Keratinocyte (primary cell): ENCODE measurements at regions not wholly inside any gene's neighbourhood (a gene's known extent, or its start where the extent isn't known, plus 50 kb on each side); places are given as distances from the start of the nearest gene placed in this dataset.

Experiments
- DNase-seq: peaks from one replicate; pipeline ENCODE4 v3.0.0-alpha.2; 2011; ENCODE audit warnings: low read depth, missing footprints, low spot score
- FAIRE-seq: peaks from 2 replicates; lab custom pipeline; 2011; peaks lifted over from hg19 to GRCh38; lab: Jason Lieb, UNC
- H2AFZ ChIP-seq: 2 replicates; pipeline ENCODE4 v1.6.0; 2012; ENCODE audit warnings: low read length, control low read depth, inconsistent platforms; ENCODE audit not compliant: control insufficient read depth
- H3K27ac ChIP-seq: 2 replicates; pipeline ENCODE4 v1.5.1; 2011; ENCODE audit warnings: low read length; ENCODE audit not compliant: control insufficient read depth, insufficient read depth
- H3K27me3 ChIP-seq: 3 replicates; pipeline ENCODE4 v1.6.0; 2011; ENCODE audit warnings: low read length; ENCODE audit not compliant: control insufficient read depth, insufficient read depth; ENCODE audit errors: extremely low read depth
- H3K36me3 ChIP-seq, 2 experiments: 2 replicates in 1 of 2; 3 replicates in 1 of 2; pipeline ENCODE4 v1.5.1; 2011; ENCODE audit warnings: low read length in 2 of 2, mild to moderate bottlenecking in 1 of 2; ENCODE audit not compliant: control insufficient read depth in 2 of 2, insufficient read depth in 2 of 2; ENCODE audit errors: extremely low read depth in 1 of 2
- H3K4me1 ChIP-seq: 3 replicates; pipeline ENCODE4 v1.5.1; 2011; ENCODE audit warnings: low read length; ENCODE audit not compliant: control insufficient read depth, insufficient read depth; ENCODE audit errors: extremely low read depth
- H3K4me2 ChIP-seq: 3 replicates; pipeline ENCODE4 v1.6.0; 2011; ENCODE audit warnings: low read depth, low read length; ENCODE audit not compliant: control insufficient read depth, insufficient read depth; ENCODE audit errors: extremely low read depth
- H3K4me3 ChIP-seq, 3 experiments: fragments of 200-600 bp in 1 of 3; sonication (generic) in 1 of 3; 2 replicates in 2 of 3; 3 replicates in 1 of 3; pipeline ENCODE4 v1.5.1; 2011 to 2016; ENCODE audit warnings: low read length in 3 of 3, mild to moderate bottlenecking in 3 of 3, control low read depth in 2 of 3, inconsistent platforms in 1 of 3, low read depth in 1 of 3, mixed read lengths in 1 of 3, mixed run types in 1 of 3, moderate library complexity in 1 of 3; ENCODE audit not compliant: control insufficient read depth in 2 of 3, insufficient read depth in 2 of 3; ENCODE audit errors: extremely low read depth in 1 of 3
- H3K79me2 ChIP-seq: 2 replicates; pipeline ENCODE4 v1.6.0; 2012; ENCODE audit warnings: low read length; ENCODE audit not compliant: control insufficient read depth, insufficient read depth
- H3K9ac ChIP-seq: 3 replicates; pipeline ENCODE4 v1.6.0; 2011; ENCODE audit warnings: low read length; ENCODE audit not compliant: control insufficient read depth, insufficient read depth; ENCODE audit errors: extremely low read depth
- H3K9me1 ChIP-seq: 3 replicates; pipeline ENCODE4 v1.6.0; 2011; ENCODE audit warnings: low read length; ENCODE audit not compliant: control insufficient read depth, insufficient read depth; ENCODE audit errors: extremely low read depth
- H3K9me3 ChIP-seq: 2 replicates; pipeline ENCODE4 v1.5.1; 2012; ENCODE audit warnings: low read depth, low read length; ENCODE audit not compliant: control insufficient read depth
- H4K20me1 ChIP-seq: 3 replicates; pipeline ENCODE4 v1.6.0; 2011; ENCODE audit warnings: low read length; ENCODE audit not compliant: control insufficient read depth, insufficient read depth; ENCODE audit errors: extremely low read depth
- CTCF ChIP-seq, 3 experiments: IDR thresholded peaks in 1 of 3; conservative IDR thresholded peaks in 1 of 3; optimal IDR thresholded peaks in 1 of 3; 2 replicates in 2 of 3; 3 replicates in 1 of 3; pipeline versions ENCODE3 to v1.5.1; 2011; ENCODE audit warnings: low read length in 3 of 3, mild to moderate bottlenecking in 3 of 3, moderate library complexity in 2 of 3, control low read depth in 1 of 3, inconsistent platforms in 1 of 3; ENCODE audit not compliant: insufficient read depth in 2 of 3; ENCODE audit errors: extremely low read depth in 1 of 3
- EZH2 ChIP-seq: IDR thresholded peaks from one replicate; pipeline ENCODE4 v1.6.1; 2012; ENCODE audit warnings: inconsistent platforms, mild to moderate bottlenecking, low read length, moderate library complexity
- dilution Hi-C: fragments of 300-500 bp; cut with MboI; formaldehyde crosslinking; loops from one replicate; pipeline ENCODE4 v1.7.0; 2020; ENCODE audit warnings: low sequenced_read_pairs; ENCODE audit not compliant: extremely low pct_ligation_motif_present

- H3K4me1 ChIP-seq = no peaks in the 10 kb centered on the region
- H3K4me3 ChIP-seq = no peak overlapping the region
- FAIRE-seq (no peak), DNase-seq (no peak)
- H3K79me2 ChIP-seq = no peaks in the 10 kb centered on the region
- H3K4me2 ChIP-seq = no peak overlapping the region
- no peaks in the 10 kb centered on the region for H3K36me3 ChIP-seq
- no peaks in the 10 kb centered on the region for H3K9me1 ChIP-seq
- H3K9ac ChIP-seq = no peak overlapping the region
- H3K27me3 ChIP-seq = no peaks in the 10 kb centered on the region
- TF ChIP-seq EZH2 = no peak
- TF ChIP-seq CTCF (optimal IDR thresholded peaks at IDR 0.05 in 1 of 3, IDR thresholded peaks at IDR 0.05 in 1 of 3, conservative IDR thresholded peaks at IDR 0.05 in 1 of 3; ENCODE audit: extremely low read depth in 1 of 3, insufficient read depth in 2 of 3, low read length in 3 of 3) = no peak
- dilution Hi-C loops = no loop called here
- H3K9me3 ChIP-seq = no peaks in the 10 kb centered on the region
- H3K27ac ChIP-seq = no peak overlapping the region
- no peaks in the 10 kb centered on the region for H4K20me1 ChIP-seq
- H2AFZ ChIP-seq = no peak overlapping the region
Observed at GRCh38 chr6:152854086-152854795, 103.6 kb downstream of the VIP start.

GRCh38 chr6:152858141-152858540 lies 107.5 kb downstream of the VIP start:
- Histone ChIP-seq H3K4me2 (no peak overlapping the region), H3K36me3 (no peaks in the 10 kb centered on the region), H3K9me1 (no peaks in the 10 kb centered on the region), H3K79me2 (no peaks in the 10 kb centered on the region), H3K4me1 (no peaks in the 10 kb centered on the region), H4K20me1 (no peaks in the 10 kb centered on the region), H3K4me3 (no peak overlapping the region), H3K9me3 (no peaks in the 10 kb centered on the region), H2AFZ (no peak overlapping the region), H3K9ac (no peak overlapping the region), H3K27ac (no peak overlapping the region), H3K27me3 (no peaks in the 10 kb centered on the region)
- FAIRE-seq (no peak), DNase-seq (no peak)
- dilution Hi-C loops = no loop called here
- no peak for TF ChIP-seq EZH2
- TF ChIP-seq CTCF (optimal IDR thresholded peaks at IDR 0.05 in 1 of 3, IDR thresholded peaks at IDR 0.05 in 1 of 3, conservative IDR thresholded peaks at IDR 0.05 in 1 of 3; ENCODE audit: extremely low read depth in 1 of 3, insufficient read depth in 2 of 3, low read length in 3 of 3) = no peak
